Activated naive CD4-positive, alpha-beta T cell treated with anti-CD3 and anti-CD28 coated beads, Interleukin-2, amount 50 U/mL, for 24 hours (primary cell): ENCODE measurements at regions not wholly inside any gene's neighbourhood (a gene's known extent, or its start where the extent isn't known, plus 50 kb on each side); places are given as distances from the start of the nearest gene placed in this dataset.

Experiments used
- H3K27ac Mint-ChIP-seq: one replicate; pipeline ENCODE4 v1.8.0; 2021; ENCODE audit warnings: mild to moderate bottlenecking, mixed read lengths
- H3K27me3 Mint-ChIP-seq: one replicate; pipeline ENCODE4 v1.8.0; 2021; ENCODE audit warnings: mixed read lengths
- H3K36me3 Mint-ChIP-seq: one replicate; pipeline ENCODE4 v1.8.0; 2021; ENCODE audit warnings: mixed read lengths
- H3K4me1 Mint-ChIP-seq: one replicate; pipeline ENCODE4 v1.8.0; 2021; ENCODE audit warnings: mixed read lengths
- H3K4me3 Mint-ChIP-seq: one replicate; pipeline ENCODE4 v1.8.0; 2021; ENCODE audit warnings: mild to moderate bottlenecking, mixed read lengths
- H3K9me3 Mint-ChIP-seq: one replicate; pipeline ENCODE4 v1.8.0; 2021; ENCODE audit warnings: mixed read lengths

DNA sequence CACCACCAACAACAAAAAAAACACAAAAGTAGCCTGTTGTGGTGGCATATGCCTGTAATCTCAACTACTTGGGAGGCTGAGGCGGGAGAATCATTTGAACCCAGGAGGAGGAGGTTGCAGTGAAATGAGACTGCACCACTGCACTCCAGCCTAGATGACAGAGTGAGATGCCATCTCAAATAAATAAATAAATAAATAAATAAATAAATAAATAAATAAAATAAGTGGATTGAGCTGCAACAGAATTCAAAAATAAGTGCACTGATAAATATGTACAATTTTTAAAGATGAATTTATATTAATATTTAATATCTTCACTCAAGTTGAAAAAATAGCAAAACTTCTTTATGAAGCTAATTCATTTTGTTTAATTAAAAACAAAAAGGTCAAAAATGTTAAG is 259.6 kb downstream of the IRX2 start:
- Mint-ChIP-seq H3K36me3 (no peaks in the 10 kb centered on the region), H3K27me3 (no peaks in the 10 kb centered on the region), H3K9me3 (no peaks in the 10 kb centered on the region), H3K4me3 (no peak overlapping the region), H3K4me1 (no peaks in the 10 kb centered on the region), H3K27ac (no peak overlapping the region)

GRCh38 chr5:2489306-2489705 is 262.2 kb downstream of the IRX2 start:
- no peaks in the 10 kb centered on the region for H3K4me1 Mint-ChIP-seq
- no peaks in the 10 kb centered on the region for H3K27me3 Mint-ChIP-seq
- no peak overlapping the region for H3K27ac Mint-ChIP-seq

DNA sequence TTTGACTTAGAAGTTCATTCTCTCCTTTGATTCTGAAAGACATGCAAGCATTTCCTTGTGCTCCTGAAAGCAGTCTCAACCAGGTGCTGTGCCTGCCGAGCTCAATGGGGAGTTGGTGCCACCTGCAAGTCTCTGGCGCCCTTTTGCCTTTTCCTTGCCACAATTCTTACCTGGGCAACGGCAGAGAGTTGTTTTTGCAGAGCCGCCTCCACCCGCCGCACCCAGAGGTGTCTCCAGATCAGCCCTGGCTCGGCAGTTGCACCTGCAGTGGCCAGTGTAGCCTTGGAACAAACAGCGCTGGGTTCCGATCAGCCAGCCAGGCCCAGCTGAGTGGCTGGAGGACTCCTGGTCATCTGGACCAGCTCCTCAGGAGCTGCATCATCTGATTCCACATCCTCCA is 262.9 kb downstream of the IRX2 start:
- Mint-ChIP-seq H3K27me3 (no peaks in the 10 kb centered on the region), H3K27ac (no peak overlapping the region), H3K4me3 (no peak overlapping the region), H3K9me3 (peaks cover 4% of the 10 kb centered on the region), H3K36me3 (no peaks in the 10 kb centered on the region), H3K4me1 (no peaks in the 10 kb centered on the region)

More at GRCh38 chr5:2489306-2489705, 262.2 kb downstream of the IRX2 start:
- no peak overlapping the region for H3K4me3 Mint-ChIP-seq
- H3K9me3 Mint-ChIP-seq = peaks cover 4% of the 10 kb centered on the region
- H3K36me3 Mint-ChIP-seq = no peaks in the 10 kb centered on the region

GRCh38 chr5:2487152-2487763 is 264.2 kb downstream of the IRX2 start:
- H3K4me3 Mint-ChIP-seq = no peak overlapping the region
- no peaks in the 10 kb centered on the region for H3K4me1 Mint-ChIP-seq
- no peak overlapping the region for H3K27ac Mint-ChIP-seq
- no peaks in the 10 kb centered on the region for H3K36me3 Mint-ChIP-seq
- H3K9me3 Mint-ChIP-seq = peaks cover 9% of the 10 kb centered on the region
- no peaks in the 10 kb centered on the region for H3K27me3 Mint-ChIP-seq

GRCh38 chr5:2486373-2486772 is 265.1 kb downstream of the IRX2 start:
- Mint-ChIP-seq H3K9me3 (peaks cover 15% of the 10 kb centered on the region), H3K4me1 (no peaks in the 10 kb centered on the region), H3K27me3 (no peaks in the 10 kb centered on the region), H3K4me3 (no peak overlapping the region), H3K36me3 (no peaks in the 10 kb centered on the region), H3K27ac (no peak overlapping the region)

DNA sequence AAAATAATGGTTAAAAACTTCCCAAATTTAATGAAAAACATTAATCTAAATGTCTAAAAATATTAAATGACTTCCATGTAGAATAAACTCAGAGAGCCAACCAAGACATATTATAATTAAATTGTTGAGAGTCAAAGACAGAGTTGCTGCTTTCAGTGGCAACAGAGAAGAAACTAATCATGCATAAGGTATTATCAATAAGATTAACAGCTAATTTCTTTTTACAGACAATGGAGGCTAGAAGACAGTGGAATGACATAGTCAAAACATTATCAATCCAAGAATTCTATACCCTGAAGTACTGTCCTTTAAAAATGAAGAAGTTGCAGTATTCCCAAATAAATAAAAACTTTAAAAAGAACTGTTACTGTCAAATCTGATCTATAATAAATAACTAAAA is 268.7 kb downstream of the IRX2 start:
- Mint-ChIP-seq H3K4me3 (no peak overlapping the region), H3K4me1 (no peaks in the 10 kb centered on the region), H3K9me3 (peaks cover 19% of the 10 kb centered on the region)

DNA sequence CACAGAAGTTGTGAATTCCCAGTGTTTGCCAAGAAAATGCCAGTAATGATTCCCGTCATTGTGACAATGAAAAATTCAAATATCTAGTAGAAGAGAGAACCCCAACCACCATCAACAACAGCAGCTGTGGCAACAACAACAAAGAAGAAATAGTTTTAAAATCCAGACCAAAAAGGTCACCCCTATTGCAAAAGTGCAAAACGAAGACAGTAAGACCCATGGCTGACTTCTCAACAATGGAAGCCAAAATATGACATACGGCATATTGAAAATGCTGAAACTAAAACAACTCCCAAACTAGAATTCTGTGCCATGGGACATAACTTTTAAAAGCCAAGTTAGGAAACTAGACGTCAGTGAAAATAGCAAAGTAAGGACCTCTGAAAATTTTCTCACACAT is 270.6 kb downstream of the IRX2 start:
- Mint-ChIP-seq H3K4me1 (no peaks in the 10 kb centered on the region), H3K4me3 (no peak overlapping the region), H3K36me3 (no peaks in the 10 kb centered on the region), H3K9me3 (peaks cover 15% of the 10 kb centered on the region), H3K27me3 (no peaks in the 10 kb centered on the region), H3K27ac (no peak overlapping the region)

More for the DNA sequence above, 268.7 kb downstream of the IRX2 start:
- Mint-ChIP-seq H3K27me3 (no peaks in the 10 kb centered on the region), H3K36me3 (no peaks in the 10 kb centered on the region), H3K27ac (no peak overlapping the region)

- no peaks in the 10 kb centered on the region for H3K4me1 Mint-ChIP-seq
- H3K27ac Mint-ChIP-seq = no peak overlapping the region
- H3K9me3 Mint-ChIP-seq = peaks cover 4% of the 10 kb centered on the region
- no peaks in the 10 kb centered on the region for H3K27me3 Mint-ChIP-seq
- H3K36me3 Mint-ChIP-seq = no peaks in the 10 kb centered on the region
- no peak overlapping the region for H3K4me3 Mint-ChIP-seq
These were observed 275.6 kb downstream of the IRX2 start for GRCh38 chr5:2475902-2476301.

DNA sequence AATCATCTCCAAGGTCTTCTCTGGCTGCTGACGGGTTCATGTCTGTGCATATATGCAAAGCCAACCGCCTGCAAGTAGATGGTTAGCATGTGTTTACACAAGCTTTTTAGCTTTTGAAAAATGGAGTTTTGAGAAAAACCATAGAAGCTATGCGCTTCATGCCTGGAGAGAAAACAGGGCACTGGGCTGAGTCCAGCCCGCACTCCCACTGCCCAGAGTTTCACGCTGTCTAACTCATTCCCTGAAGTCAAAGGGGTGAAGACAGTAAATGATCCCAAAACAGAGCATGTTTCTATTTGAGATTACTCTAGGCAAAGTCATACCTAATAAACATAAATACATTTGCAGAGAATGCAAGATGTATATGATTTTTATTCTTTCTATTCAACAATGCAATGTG is 278.8 kb downstream of the IRX2 start:
- Mint-ChIP-seq H3K4me1 (no peaks in the 10 kb centered on the region), H3K27ac (no peak overlapping the region), H3K27me3 (no peaks in the 10 kb centered on the region), H3K4me3 (no peak overlapping the region), H3K9me3 (no peaks in the 10 kb centered on the region), H3K36me3 (no peaks in the 10 kb centered on the region)

GRCh38 chr5:2471152-2471879 is 280.2 kb downstream of the IRX2 start:
- Mint-ChIP-seq H3K27me3 (no peaks in the 10 kb centered on the region), H3K4me3 (no peak overlapping the region), H3K36me3 (no peaks in the 10 kb centered on the region), H3K4me1 (no peaks in the 10 kb centered on the region), H3K9me3 (no peaks in the 10 kb centered on the region), H3K27ac (no peak overlapping the region)

GRCh38 chr5:2466966-2467365 is 284.5 kb downstream of the IRX2 start:
- no peak overlapping the region for H3K4me3 Mint-ChIP-seq

GRCh38 chr5:2465383-2465782 is 286.1 kb downstream of the IRX2 start:
- Mint-ChIP-seq H3K36me3 (no peaks in the 10 kb centered on the region), H3K27me3 (no peaks in the 10 kb centered on the region), H3K9me3 (no peaks in the 10 kb centered on the region), H3K4me3 (no peak overlapping the region), H3K4me1 (no peaks in the 10 kb centered on the region), H3K27ac (no peak overlapping the region)

More at GRCh38 chr5:2466966-2467365, 284.5 kb downstream of the IRX2 start:
- Mint-ChIP-seq H3K36me3 (no peaks in the 10 kb centered on the region), H3K4me1 (no peaks in the 10 kb centered on the region), H3K27me3 (no peaks in the 10 kb centered on the region), H3K9me3 (no peaks in the 10 kb centered on the region), H3K27ac (no peak overlapping the region)

DNA sequence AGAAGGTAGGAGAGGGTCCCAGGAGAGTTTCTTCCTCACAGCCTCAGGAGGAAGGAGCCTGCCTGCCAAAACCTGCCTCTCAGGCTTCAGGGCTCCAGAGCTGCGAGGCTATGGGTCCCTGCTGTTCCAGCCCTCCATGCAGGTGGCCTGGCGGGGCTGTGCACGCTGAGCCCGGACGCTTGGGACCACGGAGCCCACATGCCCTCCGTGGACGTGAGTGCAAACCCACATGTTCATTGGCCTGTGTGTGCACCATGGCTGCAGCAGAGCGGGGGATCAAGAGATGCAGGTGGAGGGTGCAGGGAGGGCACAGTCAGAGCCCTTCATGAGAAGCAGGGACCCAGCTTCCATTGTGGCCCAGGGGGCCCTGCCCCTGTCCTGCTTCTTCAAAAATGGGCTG is 287.3 kb downstream of the IRX2 start:
- Mint-ChIP-seq H3K9me3 (no peaks in the 10 kb centered on the region), H3K4me3 (no peak overlapping the region), H3K4me1 (no peaks in the 10 kb centered on the region), H3K36me3 (peaks cover 2% of the 10 kb centered on the region), H3K27ac (no peak overlapping the region), H3K27me3 (no peaks in the 10 kb centered on the region)

DNA sequence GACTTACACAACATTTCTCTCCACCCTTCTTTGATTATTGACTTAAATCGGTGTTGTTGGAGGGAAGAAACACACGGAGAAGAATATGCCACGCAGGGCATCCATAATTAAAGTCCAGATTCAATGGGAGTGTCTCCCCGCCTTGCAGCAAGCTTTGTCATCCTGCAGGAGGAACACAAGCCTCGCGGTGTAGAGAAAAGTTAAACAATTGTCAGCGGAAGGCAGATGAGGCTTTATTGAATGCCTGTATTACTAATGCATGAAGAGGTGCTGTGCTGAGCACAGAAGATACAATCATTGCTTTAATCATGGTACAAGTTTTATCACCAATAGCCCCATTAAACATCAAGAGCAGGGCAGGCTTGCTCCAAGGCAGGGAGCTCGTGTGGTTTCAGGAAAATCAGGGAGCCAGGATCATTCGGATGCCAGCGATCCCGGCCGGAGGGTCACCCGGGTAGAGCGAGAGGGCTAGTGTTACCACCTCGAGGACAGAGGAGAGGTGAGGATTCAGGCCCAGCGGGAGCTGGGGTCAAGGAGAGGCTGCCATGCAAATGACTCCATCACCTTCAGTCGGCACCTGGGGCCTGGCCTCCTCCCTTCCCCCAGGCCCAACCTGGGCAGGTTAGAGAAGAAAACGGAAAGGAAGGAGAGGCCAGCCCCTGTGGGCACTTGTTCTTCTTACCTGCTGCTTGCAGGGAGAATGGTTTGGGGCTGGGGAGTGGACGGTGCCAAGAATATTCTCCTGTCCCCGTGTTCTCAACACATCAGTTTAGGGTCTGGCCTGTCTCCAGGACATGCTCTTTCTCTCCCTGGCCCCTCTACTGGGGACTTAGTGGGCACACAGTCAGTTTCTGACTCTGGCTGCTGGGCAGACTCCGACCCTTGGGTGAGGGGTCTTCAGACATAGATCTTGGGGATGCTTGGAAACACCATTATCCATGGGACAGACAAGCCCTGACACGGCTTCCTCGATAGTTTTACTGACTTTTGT is 289.5 kb downstream of the IRX2 start:
- H3K27me3 Mint-ChIP-seq = no peaks in the 10 kb centered on the region
- H3K9me3 Mint-ChIP-seq = no peaks in the 10 kb centered on the region
- no peak overlapping the region for H3K27ac Mint-ChIP-seq
- peaks cover 2% of the 10 kb centered on the region for H3K36me3 Mint-ChIP-seq
- no peaks in the 10 kb centered on the region for H3K4me1 Mint-ChIP-seq
- H3K4me3 Mint-ChIP-seq = no peak overlapping the region

DNA sequence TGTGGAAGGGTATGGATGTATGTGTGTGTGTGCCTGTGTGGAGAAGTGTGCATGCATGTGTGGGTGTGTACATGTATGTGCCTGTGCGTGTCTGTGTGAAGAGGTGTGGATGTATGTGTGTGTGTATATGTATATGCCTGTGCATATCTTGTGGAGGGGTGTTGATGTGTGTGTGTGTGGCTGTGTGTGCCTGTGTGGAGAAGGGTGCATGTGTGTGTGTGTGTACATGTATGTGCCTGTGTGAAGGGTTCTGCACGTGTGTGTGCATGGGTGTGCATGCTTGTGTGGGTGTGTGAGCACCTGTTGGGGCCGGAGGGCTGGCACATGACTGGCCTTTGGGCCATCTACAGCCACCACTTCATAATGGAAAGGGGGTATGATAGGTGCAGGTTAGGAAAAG is 291.4 kb downstream of the IRX2 start:
- H3K4me1 Mint-ChIP-seq = no peaks in the 10 kb centered on the region
- peaks cover 2% of the 10 kb centered on the region for H3K36me3 Mint-ChIP-seq
- no peaks in the 10 kb centered on the region for H3K9me3 Mint-ChIP-seq
- no peak overlapping the region for H3K4me3 Mint-ChIP-seq
- no peak overlapping the region for H3K27ac Mint-ChIP-seq
- H3K27me3 Mint-ChIP-seq = no peaks in the 10 kb centered on the region

DNA sequence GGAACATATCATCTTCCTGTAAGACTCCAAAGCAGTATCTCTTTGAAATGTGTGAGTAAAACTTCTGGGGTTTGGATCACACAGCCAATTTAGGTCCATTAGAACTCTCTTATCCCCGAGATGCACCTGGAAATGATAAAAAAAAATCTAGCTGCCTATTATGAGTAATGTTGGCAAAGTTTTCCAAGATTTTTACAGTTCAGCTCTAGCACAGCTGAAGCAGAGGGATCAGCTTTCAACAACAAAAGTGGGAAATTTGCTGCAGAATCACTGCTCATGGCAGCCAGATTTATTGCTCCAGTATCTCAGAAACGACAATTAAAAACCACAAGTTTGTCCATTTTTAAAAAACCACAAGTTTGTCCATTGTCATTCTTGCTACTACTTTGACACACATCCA is 292.2 kb downstream of the IRX2 start:
- H3K9me3 Mint-ChIP-seq = no peaks in the 10 kb centered on the region
- H3K4me1 Mint-ChIP-seq = no peaks in the 10 kb centered on the region
- peaks cover 2% of the 10 kb centered on the region for H3K36me3 Mint-ChIP-seq
- H3K27me3 Mint-ChIP-seq = no peaks in the 10 kb centered on the region
- no peak overlapping the region for H3K27ac Mint-ChIP-seq
- no peak overlapping the region for H3K4me3 Mint-ChIP-seq
